GM13976 (cell line): ENCODE measurements at regions not wholly inside any gene's neighbourhood (a gene's known extent, or its start where the extent isn't known, plus 50 kb on each side); places are given as distances from the start of the nearest gene placed in this dataset.

ENCODE experiments used
- DNase-seq: peaks from one replicate; pipeline ENCODE4 v3.0.0; 2012; ENCODE audit warnings: low spot score
- CTCF ChIP-seq: IDR thresholded peaks from 2 replicates; pipeline ENCODE4 v1.5.1; 2012; ENCODE audit warnings: borderline replicate concordance, mild to moderate bottlenecking; ENCODE audit not compliant: insufficient read depth; ENCODE audit errors: extremely low read depth, missing control alignments, control extremely low read depth
- in situ Hi-C: fragments of 300-500 bp; cut with MboI; formaldehyde crosslinking; loops from one replicate; pipeline ENCODE4 v1.12.0; 2022; ENCODE audit warnings: low sequenced_read_pairs, mixed read lengths, inconsistent platforms; ENCODE audit not compliant: unreplicated experiment

GRCh38 chr4:134548052-134548628 lies 346.6 kb upstream of the PABPC4L start:
- TF ChIP-seq CTCF, result no peak
- DNase-seq, result no peak
- in situ Hi-C loops, result no loop called here

- in situ Hi-C loops, result no loop called here
- no peak for TF ChIP-seq CTCF
- no peak for DNase-seq
Measured at GRCh38 chr4:134546279-134546678, 344.7 kb upstream of the PABPC4L start.

- in situ Hi-C loops, result no loop called here
- no peak for DNase-seq
- no peak for TF ChIP-seq CTCF
Measured at GRCh38 chr4:134544303-134544770, 342.7 kb upstream of the PABPC4L start.

GRCh38 chr4:134540588-134540987 lies 339.0 kb upstream of the PABPC4L start:
- in situ Hi-C loops, result no loop called here
- no peak for DNase-seq
- TF ChIP-seq CTCF, result no peak

GRCh38 chr4:134539729-134540231 lies 338.2 kb upstream of the PABPC4L start:
- TF ChIP-seq CTCF, result no peak
- in situ Hi-C loops, result no loop called here
- DNase-seq, result no peak

GRCh38 chr4:134537701-134538100 lies 336.1 kb upstream of the PABPC4L start:
- TF ChIP-seq CTCF, result no peak
- no peak for DNase-seq
- in situ Hi-C loops, result no loop called here
